GM21528 (cell line): ENCODE measurements at regions not wholly inside any gene's neighbourhood (a gene's known extent, or its start where the extent isn't known, plus 50 kb on each side); places are given as distances from the start of the nearest gene placed in this dataset.

Source experiments
- ATAC-seq: cut with Tn5 transposase; IDR thresholded peaks from one replicate; pipeline ENCODE4 v1.9.1; 2021; ENCODE audit warnings: mild to moderate bottlenecking, moderate library complexity; ENCODE audit not compliant: unreplicated experiment, low FRiP score

GRCh38 chr6:147019001-147019400 is 185.2 kb upstream of the STXBP5 start:
- no peak for ATAC-seq

- ATAC-seq = no peak
These were observed 182.2 kb upstream of the STXBP5 start for GRCh38 chr6:147022041-147022440.

GRCh38 chr6:147023148-147023547 is 181.1 kb upstream of the STXBP5 start:
- no peak for ATAC-seq

- ATAC-seq = no peak
These were observed 180.6 kb upstream of the STXBP5 start for GRCh38 chr6:147023581-147023980.

- no peak for ATAC-seq
These were observed 174.3 kb upstream of the STXBP5 start for GRCh38 chr6:147029923-147030322.

- ATAC-seq = no peak
These were observed 170.9 kb upstream of the STXBP5 start for GRCh38 chr6:147033267-147033666.

GRCh38 chr6:147035886-147036285 is 168.3 kb upstream of the STXBP5 start:
- ATAC-seq = no peak

- no peak for ATAC-seq
These were observed 166.3 kb upstream of the STXBP5 start for GRCh38 chr6:147037881-147038280.

GRCh38 chr6:147040121-147040910 is 163.9 kb upstream of the STXBP5 start:
- no peak for ATAC-seq

GRCh38 chr6:147042679-147043078 is 161.5 kb upstream of the STXBP5 start:
- ATAC-seq = no peak

GRCh38 chr6:147043994-147044477 is 160.2 kb upstream of the STXBP5 start:
- no peak for ATAC-seq

GRCh38 chr6:147046141-147046877 is 157.9 kb upstream of the STXBP5 start:
- no peak for ATAC-seq

- no peak for ATAC-seq
These were observed 155.3 kb upstream of the STXBP5 start for GRCh38 chr6:147048930-147049329.

GRCh38 chr6:147053311-147053921 is 150.8 kb upstream of the STXBP5 start:
- ATAC-seq = no peak

- no peak for ATAC-seq
These were observed 150.1 kb upstream of the STXBP5 start for GRCh38 chr6:147054158-147054557.

- no peak for ATAC-seq
These were observed 149.3 kb upstream of the STXBP5 start for GRCh38 chr6:147054871-147055270.

- ATAC-seq = no peak
These were observed 148.3 kb upstream of the STXBP5 start for GRCh38 chr6:147055821-147056392.

GRCh38 chr6:147057188-147057587 is 147.0 kb upstream of the STXBP5 start:
- no peak for ATAC-seq

- no peak for ATAC-seq
These were observed 146.4 kb upstream of the STXBP5 start for GRCh38 chr6:147057705-147058342.

GRCh38 chr6:147058786-147059385 is 145.3 kb upstream of the STXBP5 start:
- no peak for ATAC-seq
